Mammary epithelial cell (primary cell): ENCODE measurements at regions not wholly inside any gene's neighbourhood (a gene's known extent, or its start where the extent isn't known, plus 50 kb on each side); places are given as distances from the start of the nearest gene placed in this dataset.

Experiments
- CTCF ChIP-seq, 2 donors: IDR thresholded peaks in 1 of 2; conservative IDR thresholded peaks in 1 of 2; 2 replicates each; pipeline ENCODE4 v1.5.1; 2011 to 2012; ENCODE audit warnings: inconsistent platforms in 2 of 2, low read length in 2 of 2, mild to moderate bottlenecking in 2 of 2, control low read depth in 1 of 2, low read depth in 1 of 2; ENCODE audit not compliant: insufficient read depth in 1 of 2; ENCODE audit errors: extremely low read depth in 1 of 2
- EZH2 ChIP-seq: IDR thresholded peaks from 2 replicates; pipeline ENCODE4 v1.6.1; 2012; ENCODE audit warnings: low read length, inconsistent platforms, borderline replicate concordance

DNA sequence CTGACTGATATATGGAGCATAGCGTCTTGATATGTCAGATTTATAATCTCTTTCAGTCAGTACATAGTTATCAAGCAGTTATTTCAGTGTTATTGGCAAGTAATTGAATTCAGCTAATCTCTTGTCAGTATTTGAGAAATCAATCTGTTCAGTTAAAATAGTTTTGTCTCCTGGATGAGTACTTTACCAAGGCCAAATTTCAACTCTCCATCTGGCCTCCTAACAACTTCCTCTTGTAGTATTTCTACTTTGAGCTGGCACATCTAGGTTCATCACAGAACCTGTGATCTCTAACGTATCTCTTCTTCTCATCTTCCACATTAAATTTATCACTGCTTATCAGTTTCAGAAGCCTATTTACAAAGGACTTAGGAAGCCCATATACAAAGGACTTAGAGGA, 690.5 kb downstream of the C12orf50 start:
- TF ChIP-seq CTCF (conservative IDR thresholded peaks at IDR 0.05 in 1 of 2, IDR thresholded peaks at IDR 0.05 in 1 of 2; ENCODE audit: extremely low read depth in 1 of 2, insufficient read depth in 1 of 2, low read depth in 1 of 2, low read length in 2 of 2) (no peak), EZH2 (no peak)
